ENCODE measurements at regions not wholly inside any gene's neighbourhood (a gene's known extent, or its start where the extent isn't known, plus 50 kb on each side); places are given as distances from the start of the nearest gene placed in this dataset.

- no peaks in the 10 kb centered on the region for H3K9me3 ChIP-seq
- no peaks in the 10 kb centered on the region for H3K36me3 ChIP-seq (ENCODE audit: control insufficient read depth, insufficient read depth, low read length)
- intact Hi-C loops (cut with micrococcal nuclease; ENCODE audit: unreplicated experiment): no loop called here
- no peaks in the 10 kb centered on the region for H3K4me1 ChIP-seq
- H3K9me3 Mint-ChIP-seq (ENCODE audit: unreplicated experiment): no peaks in the 10 kb centered on the region
- H3K27ac Mint-ChIP-seq (ENCODE audit: unreplicated experiment): no peak overlapping the region
- no peak overlapping the region for H3K4me3 ChIP-seq (ENCODE audit: low read depth, low read length)
- TF ChIP-seq CTCF (IDR thresholded peaks at IDR 0.05; ENCODE audit: insufficient read depth in 1 of 2, low read depth in 1 of 2, low read length in 1 of 2, severe bottlenecking in 1 of 2, unreplicated experiment in 1 of 2): no peak
- peaks cover 3% of the 10 kb centered on the region for H3K27me3 Mint-ChIP-seq (ENCODE audit: insufficient read depth, unreplicated experiment)
- CTCF ChIA-PET: no interaction called here
- DNase-seq: no peak
- H3K27me3 ChIP-seq (replicated peaks; ENCODE audit: control insufficient read depth, insufficient read depth, low read length): no peaks in the 10 kb centered on the region
- no peaks in the 10 kb centered on the region for H3K36me3 Mint-ChIP-seq (ENCODE audit: insufficient read depth, unreplicated experiment)
- POLR2A ChIA-PET: no interaction called here
- no peak overlapping the region for H3K4me3 Mint-ChIP-seq (ENCODE audit: unreplicated experiment)
- BruUV-seq (replicated peaks): no TSS peak
- no peaks in the 10 kb centered on the region for H3K4me1 Mint-ChIP-seq (ENCODE audit: low read depth, unreplicated experiment)
Observed at GRCh38 chr21:32070126-32070525, 197.3 kb downstream of the HUNK start.

GRCh38 chr21:32065654-32066053 lies 192.8 kb downstream of the HUNK start:
- POLR2A ChIA-PET: no interaction called here
- Histone ChIP-seq H3K27me3 (replicated peaks; ENCODE audit: control insufficient read depth, insufficient read depth, low read length) (no peaks in the 10 kb centered on the region), H3K9me3 (no peaks in the 10 kb centered on the region), H3K4me1 (no peaks in the 10 kb centered on the region), H3K4me3 (ENCODE audit: low read depth, low read length) (no peak overlapping the region), H3K36me3 (ENCODE audit: control insufficient read depth, insufficient read depth, low read length) (no peaks in the 10 kb centered on the region)
- H3K4me1 Mint-ChIP-seq (ENCODE audit: low read depth, unreplicated experiment): no peaks in the 10 kb centered on the region
- CTCF ChIA-PET: no interaction called here
- intact Hi-C loops (cut with micrococcal nuclease; ENCODE audit: unreplicated experiment): no loop called here
- H3K9me3 Mint-ChIP-seq (ENCODE audit: unreplicated experiment): no peaks in the 10 kb centered on the region
- BruUV-seq (replicated peaks): no TSS peak
- DNase-seq: no peak
- TF ChIP-seq CTCF (IDR thresholded peaks at IDR 0.05; ENCODE audit: insufficient read depth in 1 of 2, low read depth in 1 of 2, low read length in 1 of 2, severe bottlenecking in 1 of 2, unreplicated experiment in 1 of 2): no peak
- no peaks in the 10 kb centered on the region for H3K36me3 Mint-ChIP-seq (ENCODE audit: insufficient read depth, unreplicated experiment)
- H3K27me3 Mint-ChIP-seq (ENCODE audit: insufficient read depth, unreplicated experiment): peaks cover 8% of the 10 kb centered on the region
- no peak overlapping the region for H3K4me3 Mint-ChIP-seq (ENCODE audit: unreplicated experiment)
- H3K27ac Mint-ChIP-seq (ENCODE audit: unreplicated experiment): no peak overlapping the region

- no peaks in the 10 kb centered on the region for H3K36me3 ChIP-seq (ENCODE audit: control insufficient read depth, insufficient read depth, low read length)
- H3K4me1 ChIP-seq: no peaks in the 10 kb centered on the region
- POLR2A ChIA-PET: no interaction called here
- BruUV-seq (replicated peaks): no TSS peak
- Mint-ChIP-seq H3K4me1 (ENCODE audit: low read depth, unreplicated experiment) (no peaks in the 10 kb centered on the region), H3K36me3 (ENCODE audit: insufficient read depth, unreplicated experiment) (no peaks in the 10 kb centered on the region), H3K27me3 (ENCODE audit: insufficient read depth, unreplicated experiment) (peaks cover 8% of the 10 kb centered on the region), H3K9me3 (ENCODE audit: unreplicated experiment) (no peaks in the 10 kb centered on the region), H3K4me3 (ENCODE audit: unreplicated experiment) (no peak overlapping the region), H3K27ac (ENCODE audit: unreplicated experiment) (no peak overlapping the region)
- no peak for DNase-seq
- CTCF ChIA-PET: no interaction called here
- no peak for TF ChIP-seq CTCF (IDR thresholded peaks at IDR 0.05; ENCODE audit: insufficient read depth in 1 of 2, low read depth in 1 of 2, low read length in 1 of 2, severe bottlenecking in 1 of 2, unreplicated experiment in 1 of 2)
- no peaks in the 10 kb centered on the region for H3K27me3 ChIP-seq (replicated peaks; ENCODE audit: control insufficient read depth, insufficient read depth, low read length)
- intact Hi-C loops (cut with micrococcal nuclease; ENCODE audit: unreplicated experiment): no loop called here
- no peak overlapping the region for H3K4me3 ChIP-seq (ENCODE audit: low read depth, low read length)
- H3K9me3 ChIP-seq: no peaks in the 10 kb centered on the region
Observed at GRCh38 chr21:32064281-32064910, 191.6 kb downstream of the HUNK start.
